ENCODE measurements at regions not wholly inside any gene's neighbourhood (a gene's known extent, or its start where the extent isn't known, plus 50 kb on each side); places are given as distances from the start of the nearest gene placed in this dataset.
A peak's percentile ranks its signal among the peaks of the same experiment; 100 is the strongest.

GRCh38 chr6:56363796-56364430, 116.5 kb upstream of the COL21A1 start:
- Histone ChIP-seq H3K27ac (no peak overlapping the region), H3K36me3 (no peaks in the 10 kb centered on the region), H3K4me3 (ENCODE audit: low read depth in 1 of 2, low read length in 1 of 2) (no peak overlapping the region), H3K9me3 (no peaks in the 10 kb centered on the region), H3K4me1 (ENCODE audit: control insufficient read depth in 1 of 2, insufficient read depth in 1 of 2, low read depth in 1 of 2, low read length in 1 of 2) (no peaks in the 10 kb centered on the region), H3K27me3 (no peaks in the 10 kb centered on the region)
- no peak for TF ChIP-seq CTCF (IDR thresholded peaks at IDR 0.05)

GRCh38 chr6:56361812-56362211, 114.4 kb upstream of the COL21A1 start:
- Histone ChIP-seq H3K4me1 (ENCODE audit: control insufficient read depth in 1 of 2, insufficient read depth in 1 of 2, low read depth in 1 of 2, low read length in 1 of 2) (no peaks in the 10 kb centered on the region), H3K36me3 (no peaks in the 10 kb centered on the region), H3K27ac (no peak overlapping the region), H3K4me3 (ENCODE audit: low read depth in 1 of 2, low read length in 1 of 2) (no peak overlapping the region), H3K9me3 (no peaks in the 10 kb centered on the region), H3K27me3 (no peaks in the 10 kb centered on the region)
- TF ChIP-seq CTCF (IDR thresholded peaks at IDR 0.05) = no peak

GRCh38 chr6:56359201-56359899, 112.0 kb upstream of the COL21A1 start:
- Histone ChIP-seq H3K27me3 (no peaks in the 10 kb centered on the region), H3K4me3 (ENCODE audit: low read depth in 1 of 2, low read length in 1 of 2) (no peak overlapping the region), H3K4me1 (ENCODE audit: control insufficient read depth in 1 of 2, insufficient read depth in 1 of 2, low read depth in 1 of 2, low read length in 1 of 2) (no peaks in the 10 kb centered on the region), H3K36me3 (no peaks in the 10 kb centered on the region), H3K9me3 (no peaks in the 10 kb centered on the region), H3K27ac (no peak overlapping the region)
- peak; percentile 42 for TF ChIP-seq CTCF (IDR thresholded peaks at IDR 0.05)

GRCh38 chr6:56357616-56358373, 110.4 kb upstream of the COL21A1 start:
- H3K9me3 ChIP-seq = no peaks in the 10 kb centered on the region
- no peak overlapping the region for H3K4me3 ChIP-seq (ENCODE audit: low read depth in 1 of 2, low read length in 1 of 2)
- no peak for TF ChIP-seq CTCF (IDR thresholded peaks at IDR 0.05)
- H3K27ac ChIP-seq = no peak overlapping the region
- H3K36me3 ChIP-seq = no peaks in the 10 kb centered on the region
- no peaks in the 10 kb centered on the region for H3K27me3 ChIP-seq
- no peaks in the 10 kb centered on the region for H3K4me1 ChIP-seq (ENCODE audit: control insufficient read depth in 1 of 2, insufficient read depth in 1 of 2, low read depth in 1 of 2, low read length in 1 of 2)

- Histone ChIP-seq H3K9me3 (no peaks in the 10 kb centered on the region), H3K36me3 (no peaks in the 10 kb centered on the region), H3K27me3 (no peaks in the 10 kb centered on the region), H3K4me3 (ENCODE audit: low read depth in 1 of 2, low read length in 1 of 2) (no peak overlapping the region), H3K27ac (no peak overlapping the region), H3K4me1 (ENCODE audit: control insufficient read depth in 1 of 2, insufficient read depth in 1 of 2, low read depth in 1 of 2, low read length in 1 of 2) (no peaks in the 10 kb centered on the region)
- no peak for TF ChIP-seq CTCF (IDR thresholded peaks at IDR 0.05)
These were observed 109.0 kb upstream of the COL21A1 start for GRCh38 chr6:56356426-56356825.

Data from neutrophil (primary cell).